ENCODE measurements at regions not wholly inside any gene's neighbourhood (a gene's known extent, or its start where the extent isn't known, plus 50 kb on each side); places are given as distances from the start of the nearest gene placed in this dataset.

GRCh38 chr19:13604902-13605586, 98.8 kb upstream of the CACNA1A start:
- no peak for DNase-seq (ENCODE audit: low read depth)

- DNase-seq (ENCODE audit: low read depth): no peak
Observed at GRCh38 chr19:13600802-13601201, 94.5 kb upstream of the CACNA1A start.

- no peak for DNase-seq (ENCODE audit: low read depth)
Observed at GRCh38 chr19:13600091-13600490, 93.8 kb upstream of the CACNA1A start.

- DNase-seq (ENCODE audit: low read depth): no peak
Observed at GRCh38 chr19:13599681-13600080, 93.4 kb upstream of the CACNA1A start.

GRCh38 chr19:13598098-13598497, 91.8 kb upstream of the CACNA1A start:
- DNase-seq (ENCODE audit: low read depth): no peak

GRCh38 chr19:13597640-13598039, 91.4 kb upstream of the CACNA1A start:
- DNase-seq (ENCODE audit: low read depth): no peak

GRCh38 chr19:13588957-13589833, 82.9 kb upstream of the CACNA1A start:
- DNase-seq (ENCODE audit: low read depth): no peak

GRCh38 chr19:13585512-13585911, 79.2 kb upstream of the CACNA1A start:
- DNase-seq (ENCODE audit: low read depth): no peak

GRCh38 chr19:13583753-13584152, 77.5 kb upstream of the CACNA1A start:
- no peak for DNase-seq (ENCODE audit: low read depth)

- DNase-seq (ENCODE audit: low read depth): no peak
Observed at GRCh38 chr19:13583114-13583513, 76.8 kb upstream of the CACNA1A start.

GRCh38 chr19:13581576-13581975, 75.3 kb upstream of the CACNA1A start:
- DNase-seq (ENCODE audit: low read depth): no peak

- DNase-seq (ENCODE audit: low read depth): no peak
Observed at GRCh38 chr19:13579388-13580060, 73.2 kb upstream of the CACNA1A start.

- DNase-seq (ENCODE audit: low read depth): no peak
Observed at GRCh38 chr19:13576726-13577125, 70.4 kb upstream of the CACNA1A start.

GRCh38 chr19:13574933-13575332, 68.7 kb upstream of the CACNA1A start:
- no peak for DNase-seq (ENCODE audit: low read depth)

GRCh38 chr19:13573056-13573667, 66.9 kb upstream of the CACNA1A start:
- DNase-seq (ENCODE audit: low read depth): no peak

- DNase-seq (ENCODE audit: low read depth): no peak
Observed at GRCh38 chr19:13561461-13561860, 55.2 kb upstream of the CACNA1A start.

- no peak for DNase-seq (ENCODE audit: low read depth)
Observed at GRCh38 chr19:13557756-13558398, 51.6 kb upstream of the CACNA1A start.

- DNase-seq (ENCODE audit: low read depth): no peak
Observed at GRCh38 chr19:13556552-13556951, 50.3 kb upstream of the CACNA1A start.

Measured in HS-27A (cell line).